GM19468 (cell line): ENCODE measurements at regions not wholly inside any gene's neighbourhood (a gene's known extent, or its start where the extent isn't known, plus 50 kb on each side); places are given as distances from the start of the nearest gene placed in this dataset.

ENCODE experiments used
- ATAC-seq: cut with Tn5 transposase; IDR thresholded peaks from one replicate; pipeline ENCODE4 v1.9.1; 2021; ENCODE audit warnings: mild to moderate bottlenecking, moderate library complexity, moderate number of reproducible peaks; ENCODE audit not compliant: unreplicated experiment; ENCODE audit errors: extremely low read depth

- no peak for ATAC-seq
Measured at GRCh38 chr13:94968757-94969086, 256.4 kb upstream of the SOX21 start.

DNA sequence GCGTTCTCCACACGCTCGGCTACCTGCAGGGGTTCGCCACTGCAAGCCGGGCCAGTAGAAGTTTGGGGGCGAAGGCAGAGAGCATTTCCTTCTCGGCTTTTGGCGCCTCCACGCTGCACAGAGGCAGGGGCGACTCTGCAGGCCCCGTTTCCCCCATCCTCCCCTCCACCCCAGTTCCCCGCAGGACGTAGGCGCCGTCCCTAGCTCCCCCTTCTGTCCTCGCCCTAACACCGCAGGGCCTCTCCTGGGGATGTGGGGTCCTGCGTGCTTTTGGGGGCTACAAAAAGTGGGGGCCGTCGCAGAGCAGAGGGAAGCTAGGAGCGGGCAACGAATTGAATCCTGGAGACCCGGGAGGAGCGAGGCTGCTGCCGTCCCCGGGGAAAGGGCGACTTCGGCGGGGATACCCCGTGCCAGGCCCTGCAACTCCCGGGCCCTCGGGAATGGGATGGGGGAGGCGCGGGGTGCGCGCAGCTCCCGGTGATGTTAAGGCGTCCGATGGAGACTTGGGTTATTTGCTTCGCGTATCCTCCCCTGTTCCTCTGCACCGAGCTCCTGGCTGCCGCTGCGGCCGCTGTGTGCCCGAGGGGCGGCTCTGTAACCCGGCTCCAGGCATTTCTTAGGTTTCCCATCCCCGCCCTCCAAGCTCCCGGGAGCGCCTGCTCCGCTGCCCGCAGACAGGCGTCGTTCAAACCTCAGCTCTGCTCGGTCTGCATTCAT, 255.9 kb upstream of the SOX21 start:
- ATAC-seq, result no peak

GRCh38 chr13:94967183-94968039, 255.1 kb upstream of the SOX21 start:
- no peak for ATAC-seq

DNA sequence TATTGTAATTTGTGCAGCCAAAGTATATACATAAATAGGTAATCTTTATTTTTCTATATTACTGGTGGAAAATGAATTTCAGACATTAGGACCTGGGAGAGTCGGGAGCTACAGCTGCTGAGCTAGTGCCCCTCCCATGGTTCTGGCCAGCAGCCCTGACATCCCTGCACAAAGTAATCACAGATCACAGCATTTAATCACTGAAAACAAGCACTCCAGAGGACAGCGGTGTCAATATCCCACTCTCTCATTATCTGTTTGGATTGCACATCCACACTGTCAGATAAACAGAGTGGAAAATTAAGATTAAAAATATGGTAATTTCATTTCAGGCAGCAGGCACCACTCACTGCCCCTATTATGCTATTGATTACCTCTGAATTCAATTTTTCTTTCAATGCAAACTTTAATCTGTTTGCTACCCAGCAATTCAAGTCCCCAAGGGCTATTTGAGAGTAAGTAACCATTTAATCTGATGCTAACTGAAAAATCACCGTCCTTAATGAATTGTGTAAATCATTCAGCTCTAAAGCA, 254.1 kb upstream of the SOX21 start:
- ATAC-seq, result no peak

DNA sequence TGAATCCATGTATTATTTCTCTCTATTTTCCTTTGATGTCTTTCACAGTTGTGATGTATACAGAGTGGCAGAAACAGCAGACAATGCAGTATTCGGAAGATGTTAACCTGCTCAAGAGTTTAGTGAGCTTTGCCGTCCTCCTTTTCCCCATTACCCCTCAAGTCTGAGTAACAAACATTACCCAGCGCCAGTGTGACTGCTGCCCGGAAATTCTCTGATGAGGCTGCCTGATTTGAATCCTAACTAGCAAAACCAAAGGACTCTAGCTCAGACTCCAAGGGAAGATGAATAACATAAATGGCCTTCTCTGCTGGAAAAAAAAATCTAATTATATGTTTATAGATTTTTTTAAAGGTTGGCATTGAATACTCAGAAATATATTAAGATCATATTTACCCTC, 247.3 kb upstream of the SOX21 start:
- no peak for ATAC-seq

GRCh38 chr13:94956417-94957110, 244.2 kb upstream of the SOX21 start:
- ATAC-seq, result no peak

- ATAC-seq, result no peak
Measured at GRCh38 chr13:94952787-94953186, 240.4 kb upstream of the SOX21 start.

- no peak for ATAC-seq
Measured at GRCh38 chr13:94950303-94950702, 238.0 kb upstream of the SOX21 start.

DNA sequence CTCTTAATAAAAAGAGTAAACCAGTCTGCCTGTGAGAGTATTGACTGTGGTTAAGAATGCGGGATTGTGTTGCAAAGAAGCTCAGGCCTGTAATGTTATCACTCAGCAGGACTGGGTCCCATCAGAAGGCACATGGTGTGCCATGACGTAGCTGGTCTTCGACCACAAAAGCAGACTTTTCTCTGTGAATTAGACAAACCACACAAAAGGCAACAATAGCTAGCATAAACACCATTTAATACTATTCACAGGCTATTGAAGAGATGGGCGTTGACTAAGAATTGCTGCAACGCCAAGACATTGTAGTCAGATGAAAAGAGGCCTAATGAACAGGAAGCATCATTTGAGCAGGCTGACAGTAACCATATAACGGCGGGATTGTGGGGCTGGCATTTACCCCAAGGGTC, 235.6 kb upstream of the SOX21 start:
- no peak for ATAC-seq

DNA sequence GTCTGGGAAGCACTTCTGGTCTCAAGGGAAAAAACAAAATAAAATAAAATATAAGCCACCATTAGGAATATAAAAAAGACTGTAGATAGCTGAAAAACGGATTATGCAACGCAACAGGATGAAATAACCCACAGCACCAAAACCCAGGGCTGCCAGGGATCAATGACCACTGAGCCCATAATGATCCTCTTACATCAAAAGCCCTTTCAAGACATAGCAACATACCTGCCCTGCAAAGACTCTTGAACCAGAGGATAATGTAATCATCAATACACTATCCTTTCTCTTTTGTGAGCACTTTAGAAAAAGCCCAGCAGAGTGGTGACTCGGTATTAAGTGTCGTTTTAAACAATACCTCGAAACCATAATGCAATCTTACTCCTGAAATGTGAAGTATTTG, 235.0 kb upstream of the SOX21 start:
- no peak for ATAC-seq

DNA sequence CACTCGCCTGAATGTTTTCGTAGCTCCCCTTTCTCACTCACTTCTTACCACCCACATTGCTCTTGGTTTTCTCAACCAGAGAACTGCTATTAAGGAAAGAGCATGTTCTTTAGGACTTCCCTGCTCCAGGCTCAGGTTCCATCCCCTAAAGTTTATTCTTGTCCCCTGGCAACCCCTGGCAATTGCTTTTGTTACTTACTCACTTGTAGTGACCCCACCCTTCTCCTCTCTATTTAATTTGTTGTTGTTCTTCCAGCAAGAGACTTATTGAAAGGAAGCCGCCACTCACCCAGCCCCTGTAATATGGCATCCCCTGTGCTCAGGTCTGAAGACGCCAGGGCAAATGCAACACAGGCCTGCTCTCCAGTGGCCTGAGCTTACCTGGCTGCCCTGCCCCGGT, 233.7 kb upstream of the SOX21 start:
- ATAC-seq, result no peak

DNA sequence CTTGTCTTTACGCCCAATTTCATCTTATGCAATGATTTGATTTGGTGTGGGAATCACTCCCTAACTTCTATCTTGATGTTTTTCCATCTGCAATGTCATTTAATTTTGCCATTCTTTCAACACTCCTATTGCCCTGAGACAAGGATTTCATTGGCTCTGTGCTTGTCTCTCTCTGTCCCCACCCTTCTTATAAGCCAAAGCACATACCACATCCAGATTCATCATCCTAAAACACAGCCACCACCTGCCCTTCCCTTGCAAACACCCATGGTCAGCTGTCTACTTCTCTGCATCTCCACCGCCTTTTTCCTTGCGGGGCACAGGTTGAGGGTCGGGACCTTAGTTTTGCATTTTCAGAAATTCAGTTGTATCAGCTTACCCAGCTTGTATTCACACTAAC, 225.8 kb upstream of the SOX21 start:
- ATAC-seq, result no peak

DNA sequence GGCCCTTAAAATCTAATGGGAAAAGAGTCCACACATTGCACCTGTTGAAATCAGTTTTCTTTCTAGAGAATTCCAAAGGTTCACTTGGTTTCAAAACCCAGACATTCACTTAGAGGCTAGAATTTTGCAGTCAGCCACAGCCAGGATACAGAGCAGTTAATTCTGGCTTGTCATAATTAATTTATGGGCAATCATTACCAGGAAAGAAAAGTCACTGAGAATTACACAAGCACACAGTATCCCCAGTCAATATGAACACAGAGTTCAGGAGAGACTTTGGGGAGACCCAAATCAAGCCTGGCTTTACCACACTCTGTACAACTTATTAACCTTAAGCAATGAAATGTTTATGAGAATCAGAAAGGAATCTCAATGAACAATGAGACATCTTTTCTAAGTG, 224.3 kb upstream of the SOX21 start:
- no peak for ATAC-seq

GRCh38 chr13:94933936-94934335, 221.6 kb upstream of the SOX21 start:
- ATAC-seq, result no peak

DNA sequence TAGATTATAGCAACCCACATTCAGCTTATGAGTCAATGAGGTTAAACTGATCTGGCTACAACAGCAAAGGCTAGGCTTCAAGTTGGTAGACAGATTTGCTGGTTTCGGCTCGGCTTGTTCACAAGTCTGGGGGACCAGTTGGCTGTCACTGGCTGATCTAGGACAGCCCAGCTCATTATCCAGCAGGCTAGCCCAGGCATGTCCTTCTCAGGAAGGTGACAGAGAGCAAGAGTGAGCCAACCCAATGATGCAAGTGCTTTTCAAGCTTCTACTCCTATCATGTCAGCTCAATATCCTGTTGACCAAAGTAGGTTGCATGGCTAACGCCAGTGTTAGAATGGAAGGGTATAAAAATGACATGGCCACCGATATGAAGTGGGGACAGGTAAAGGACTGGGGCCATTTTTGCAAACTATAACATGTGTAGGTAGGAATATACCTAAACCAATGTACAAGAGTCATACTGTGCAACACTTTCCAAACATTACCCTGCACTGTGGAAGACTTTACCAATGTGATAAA, 220.9 kb upstream of the SOX21 start:
- no peak for ATAC-seq

- no peak for ATAC-seq
Measured at GRCh38 chr13:94928127-94928775, 215.9 kb upstream of the SOX21 start.

DNA sequence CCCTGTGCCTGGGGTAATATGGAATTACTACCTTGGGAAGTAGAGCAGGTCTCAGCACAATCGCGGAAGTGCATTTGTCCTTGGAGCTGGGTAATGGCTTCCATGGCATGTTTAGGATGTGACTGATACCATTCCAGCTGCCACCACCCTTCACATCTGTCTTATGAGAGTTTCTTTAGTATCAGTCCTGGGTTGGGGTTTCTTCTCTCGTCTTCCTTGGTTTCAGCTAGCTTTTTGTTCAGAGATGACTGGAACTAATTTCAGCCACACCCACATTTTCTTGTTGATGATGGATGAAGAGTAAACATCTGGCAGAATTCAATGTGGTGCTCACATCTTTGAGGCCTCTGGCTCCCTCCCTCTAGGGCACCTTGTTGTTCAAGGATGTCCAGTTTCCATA, 212.9 kb upstream of the SOX21 start:
- ATAC-seq, result no peak

DNA sequence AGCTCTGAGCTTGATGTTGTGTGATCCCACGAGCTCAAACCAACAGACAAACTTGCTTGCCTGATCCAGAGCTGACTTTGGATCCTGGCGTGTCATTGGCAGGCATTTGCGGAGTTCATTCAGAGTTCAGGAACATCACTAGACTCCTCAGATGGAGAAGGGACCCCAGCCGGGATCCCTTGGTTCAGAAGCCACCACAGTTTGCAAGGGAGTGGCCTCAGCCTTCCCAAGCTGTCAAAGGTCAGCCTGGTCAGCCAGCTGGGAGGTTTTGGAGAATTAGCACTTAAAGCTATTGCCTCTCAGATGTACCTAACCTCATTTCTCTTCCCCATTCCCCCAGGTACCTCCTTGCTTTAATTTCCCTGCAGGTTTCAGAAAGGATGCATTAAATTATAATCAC, 208.8 kb upstream of the SOX21 start:
- ATAC-seq, result no peak

- ATAC-seq, result no peak
Measured at GRCh38 chr13:94920578-94920977, 208.2 kb upstream of the SOX21 start.

- no peak for ATAC-seq
Measured at GRCh38 chr13:94917824-94918223, 205.5 kb upstream of the SOX21 start.
